ENCODE measurements at regions not wholly inside any gene's neighbourhood (a gene's known extent, or its start where the extent isn't known, plus 50 kb on each side); places are given as distances from the start of the nearest gene placed in this dataset.

GRCh38 chr2:125424266-125424785, 1231.6 kb upstream of the GYPC start:
- no peaks in the 10 kb centered on the region for H3K36me3 ChIP-seq
- no peak overlapping the region for H3K27ac ChIP-seq (replicated peaks)
- H3K9me3 ChIP-seq (replicated peaks), result peaks cover 10% of the 10 kb centered on the region
- H3K4me3 ChIP-seq, result no peak overlapping the region
- TF ChIP-seq CTCF (IDR thresholded peaks at IDR 0.05; ENCODE audit: borderline replicate concordance), result no peak
- H3K4me1 ChIP-seq, result no peaks in the 10 kb centered on the region
- DNase-seq, result no peak
- no peaks in the 10 kb centered on the region for H3K27me3 ChIP-seq (ENCODE audit: low read depth)
- intact Hi-C loops (cut with micrococcal nuclease), result no loop called here

GRCh38 chr2:125427721-125428315, 1228.1 kb upstream of the GYPC start:
- no peaks in the 10 kb centered on the region for H3K27me3 ChIP-seq (ENCODE audit: low read depth)
- no peak for DNase-seq
- H3K4me3 ChIP-seq, result no peak overlapping the region
- intact Hi-C loops (cut with micrococcal nuclease), result no loop called here
- no peak for TF ChIP-seq CTCF (IDR thresholded peaks at IDR 0.05; ENCODE audit: borderline replicate concordance)
- no peak overlapping the region for H3K27ac ChIP-seq (replicated peaks)
- peaks cover 12% of the 10 kb centered on the region for H3K9me3 ChIP-seq (replicated peaks)
- no peaks in the 10 kb centered on the region for H3K36me3 ChIP-seq
- no peaks in the 10 kb centered on the region for H3K4me1 ChIP-seq

GRCh38 chr2:125444106-125444505, 1211.9 kb upstream of the GYPC start:
- TF ChIP-seq CTCF (IDR thresholded peaks at IDR 0.05; ENCODE audit: borderline replicate concordance), result no peak
- Histone ChIP-seq H3K4me3 (no peak overlapping the region), H3K27me3 (ENCODE audit: low read depth) (no peaks in the 10 kb centered on the region), H3K9me3 (replicated peaks) (peaks cover 11% of the 10 kb centered on the region), H3K4me1 (no peaks in the 10 kb centered on the region), H3K36me3 (no peaks in the 10 kb centered on the region), H3K27ac (replicated peaks) (no peak overlapping the region)
- DNase-seq, result no peak
- intact Hi-C loops (cut with micrococcal nuclease), result no loop called here

GRCh38 chr2:125445495-125445894, 1210.5 kb upstream of the GYPC start:
- TF ChIP-seq CTCF (IDR thresholded peaks at IDR 0.05; ENCODE audit: borderline replicate concordance), result no peak
- no peak for DNase-seq
- intact Hi-C loops (cut with micrococcal nuclease), result no loop called here
- Histone ChIP-seq H3K27me3 (ENCODE audit: low read depth) (no peaks in the 10 kb centered on the region), H3K9me3 (replicated peaks) (peaks cover 25% of the 10 kb centered on the region), H3K4me3 (no peak overlapping the region), H3K27ac (replicated peaks) (no peak overlapping the region), H3K4me1 (no peaks in the 10 kb centered on the region), H3K36me3 (no peaks in the 10 kb centered on the region)

GRCh38 chr2:125450092-125450491, 1205.9 kb upstream of the GYPC start:
- no peak for TF ChIP-seq CTCF (IDR thresholded peaks at IDR 0.05; ENCODE audit: borderline replicate concordance)
- H3K9me3 ChIP-seq (replicated peaks), result peaks cover 27% of the 10 kb centered on the region
- intact Hi-C loops (cut with micrococcal nuclease), result no loop called here
- H3K4me1 ChIP-seq, result no peaks in the 10 kb centered on the region
- H3K27me3 ChIP-seq (ENCODE audit: low read depth), result no peaks in the 10 kb centered on the region
- no peaks in the 10 kb centered on the region for H3K36me3 ChIP-seq
- DNase-seq, result no peak
- H3K4me3 ChIP-seq, result no peak overlapping the region
- no peak overlapping the region for H3K27ac ChIP-seq (replicated peaks)

Measured in left ventricle myocardium inferior (tissue), 1 donor.